SK-N-SH treated with all-trans-retinoic acid at 6 μM for 48 hours (cell line): ENCODE measurements at regions not wholly inside any gene's neighbourhood (a gene's known extent, or its start where the extent isn't known, plus 50 kb on each side); places are given as distances from the start of the nearest gene placed in this dataset.

Experiments used
- ARNTL ChIP-seq: fragments of 450-650 bp; formaldehyde crosslinking; IDR thresholded peaks from 2 replicates; pipeline ENCODE4 v1.5.0; 2020; ENCODE audit warnings: low read depth, mild to moderate bottlenecking, moderate library complexity, borderline replicate concordance
- ESRRG ChIP-seq: fragments of 250-450 bp; sonication (Bioruptor Pico); IDR thresholded peaks from 2 replicates; pipeline ENCODE4 v1.6.1; 2021; ENCODE audit warnings: mild to moderate bottlenecking
- ISL1 ChIP-seq: fragments of 250-450 bp; sonication (Bioruptor Pico); IDR thresholded peaks from 2 replicates; pipeline ENCODE4 v2.1.2; 2022; ENCODE audit warnings: mild to moderate bottlenecking, moderate library complexity
- OSR1 ChIP-seq: fragments of 250-450 bp; sonication (Bioruptor Pico); IDR thresholded peaks from 2 replicates; pipeline ENCODE4 v1.8.0; 2022; ENCODE audit warnings: moderate library complexity, mild to moderate bottlenecking, inconsistent platforms
- SNAI2 ChIP-seq: fragments of 250-450 bp; sonication (Bioruptor Pico); IDR thresholded peaks from 2 replicates; pipeline ENCODE4 v1.5.0; 2020; ENCODE audit warnings: mild to moderate bottlenecking, moderate library complexity
- TCF4 ChIP-seq: fragments of 250-450 bp; sonication (Bioruptor Pico); IDR thresholded peaks from 2 replicates; pipeline ENCODE4 v1.8.0; 2021; ENCODE audit warnings: mild to moderate bottlenecking, moderate library complexity, borderline replicate concordance
- TOX ChIP-seq: fragments of 250-450 bp; sonication (Bioruptor Pico); IDR thresholded peaks from 2 replicates; pipeline ENCODE4 v1.8.0; 2021; ENCODE audit warnings: mild to moderate bottlenecking, moderate library complexity, borderline replicate concordance
- ZFP3 ChIP-seq: fragments of 250-450 bp; sonication (Bioruptor Pico); IDR thresholded peaks from 2 replicates; pipeline ENCODE4 v1.5.0; 2020; ENCODE audit warnings: mild to moderate bottlenecking, moderate library complexity
- ZFP30 ChIP-seq: fragments of 450-650 bp; formaldehyde crosslinking; IDR thresholded peaks from 2 replicates; pipeline ENCODE4 v1.5.0; 2022; ENCODE audit warnings: mild to moderate bottlenecking, moderate library complexity
- TF ChIP-seq, protein P1 (sequence below): fragments of 250-450 bp; sonication (Bioruptor Pico); IDR thresholded peaks from 2 replicates; pipeline ENCODE4 v1.5.1; 2021; ENCODE audit warnings: mild to moderate bottlenecking, moderate library complexity
- TF ChIP-seq, protein P2 (sequence below): fragments of 250-450 bp; sonication (Bioruptor Pico); IDR thresholded peaks from 2 replicates; pipeline ENCODE4 v1.5.1; 2020; ENCODE audit warnings: low read depth, mild to moderate bottlenecking, moderate library complexity
- TF ChIP-seq, protein P3 (sequence below): fragments of 250-450 bp; sonication (Bioruptor Pico); IDR thresholded peaks from 2 replicates; pipeline ENCODE4 v1.8.0; 2020; ENCODE audit warnings: mild to moderate bottlenecking, moderate library complexity, borderline replicate concordance
- TF ChIP-seq, protein P4 (sequence below): fragments of 250-450 bp; sonication (Bioruptor Pico); IDR thresholded peaks from 2 replicates; pipeline ENCODE4 v1.8.0; 2021; ENCODE audit warnings: low read depth, mild to moderate bottlenecking, moderate library complexity, borderline replicate concordance

DNA sequence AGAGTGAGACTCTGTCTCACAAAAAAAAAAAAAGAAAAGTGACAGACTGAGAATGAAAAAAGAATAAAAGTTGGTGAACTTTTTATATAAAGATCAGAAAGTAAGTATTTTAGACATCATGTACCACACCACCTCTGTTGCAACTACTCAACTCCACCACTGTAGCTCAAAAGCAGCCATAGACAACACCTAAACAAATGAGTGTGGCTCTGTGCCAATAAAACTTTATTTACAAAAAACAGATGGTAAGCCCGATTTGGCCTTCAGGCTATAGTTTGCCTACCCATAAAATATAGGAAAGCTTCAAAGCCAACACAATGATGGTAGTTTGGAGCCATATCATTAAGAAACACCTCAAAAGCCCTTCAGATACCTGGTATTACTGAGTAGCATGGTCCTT is 154.5 kb upstream of the FOXN3 start:
- TF ChIP-seq OSR1 (CRISPR knock-in tag) (no peak), ZFP30 (CRISPR knock-in tag) (no peak), ZFP3 (no peak), SNAI2 (CRISPR knock-in tag) (no peak), ESRRG (CRISPR knock-in tag) (no peak), TOX (CRISPR knock-in tag) (no peak), ISL1 (no peak), ARNTL (CRISPR knock-in tag) (no peak), TCF4 (no peak)
- TF ChIP-seq, protein P1, sequence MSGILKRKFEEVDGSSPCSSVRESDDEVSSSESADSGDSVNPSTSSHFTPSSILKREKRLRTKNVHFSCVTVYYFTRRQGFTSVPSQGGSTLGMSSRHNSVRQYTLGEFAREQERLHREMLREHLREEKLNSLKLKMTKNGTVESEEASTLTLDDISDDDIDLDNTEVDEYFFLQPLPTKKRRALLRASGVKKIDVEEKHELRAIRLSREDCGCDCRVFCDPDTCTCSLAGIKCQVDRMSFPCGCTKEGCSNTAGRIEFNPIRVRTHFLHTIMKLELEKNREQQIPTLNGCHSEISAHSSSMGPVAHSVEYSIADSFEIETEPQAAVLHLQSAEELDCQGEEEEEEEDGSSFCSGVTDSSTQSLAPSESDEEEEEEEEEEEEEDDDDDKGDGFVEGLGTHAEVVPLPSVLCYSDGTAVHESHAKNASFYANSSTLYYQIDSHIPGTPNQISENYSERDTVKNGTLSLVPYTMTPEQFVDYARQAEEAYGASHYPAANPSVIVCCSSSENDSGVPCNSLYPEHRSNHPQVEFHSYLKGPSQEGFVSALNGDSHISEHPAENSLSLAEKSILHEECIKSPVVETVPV (CRISPR knock-in tag) = no peak
- TF ChIP-seq, protein P2, sequence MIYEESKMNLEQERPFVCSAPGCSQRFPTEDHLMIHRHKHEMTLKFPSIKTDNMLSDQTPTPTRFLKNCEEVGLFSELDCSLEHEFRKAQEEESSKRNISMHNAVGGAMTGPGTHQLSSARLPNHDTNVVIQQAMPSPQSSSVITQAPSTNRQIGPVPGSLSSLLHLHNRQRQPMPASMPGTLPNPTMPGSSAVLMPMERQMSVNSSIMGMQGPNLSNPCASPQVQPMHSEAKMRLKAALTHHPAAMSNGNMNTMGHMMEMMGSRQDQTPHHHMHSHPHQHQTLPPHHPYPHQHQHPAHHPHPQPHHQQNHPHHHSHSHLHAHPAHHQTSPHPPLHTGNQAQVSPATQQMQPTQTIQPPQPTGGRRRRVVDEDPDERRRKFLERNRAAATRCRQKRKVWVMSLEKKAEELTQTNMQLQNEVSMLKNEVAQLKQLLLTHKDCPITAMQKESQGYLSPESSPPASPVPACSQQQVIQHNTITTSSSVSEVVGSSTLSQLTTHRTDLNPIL (CRISPR knock-in tag) = no peak
- TF ChIP-seq, protein P3, sequence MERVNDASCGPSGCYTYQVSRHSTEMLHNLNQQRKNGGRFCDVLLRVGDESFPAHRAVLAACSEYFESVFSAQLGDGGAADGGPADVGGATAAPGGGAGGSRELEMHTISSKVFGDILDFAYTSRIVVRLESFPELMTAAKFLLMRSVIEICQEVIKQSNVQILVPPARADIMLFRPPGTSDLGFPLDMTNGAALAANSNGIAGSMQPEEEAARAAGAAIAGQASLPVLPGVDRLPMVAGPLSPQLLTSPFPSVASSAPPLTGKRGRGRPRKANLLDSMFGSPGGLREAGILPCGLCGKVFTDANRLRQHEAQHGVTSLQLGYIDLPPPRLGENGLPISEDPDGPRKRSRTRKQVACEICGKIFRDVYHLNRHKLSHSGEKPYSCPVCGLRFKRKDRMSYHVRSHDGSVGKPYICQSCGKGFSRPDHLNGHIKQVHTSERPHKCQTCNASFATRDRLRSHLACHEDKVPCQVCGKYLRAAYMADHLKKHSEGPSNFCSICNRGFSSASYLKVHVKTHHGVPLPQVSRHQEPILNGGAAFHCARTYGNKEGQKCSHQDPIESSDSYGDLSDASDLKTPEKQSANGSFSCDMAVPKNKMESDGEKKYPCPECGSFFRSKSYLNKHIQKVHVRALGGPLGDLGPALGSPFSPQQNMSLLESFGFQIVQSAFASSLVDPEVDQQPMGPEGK (CRISPR knock-in tag) = no peak
- TF ChIP-seq, protein P4, sequence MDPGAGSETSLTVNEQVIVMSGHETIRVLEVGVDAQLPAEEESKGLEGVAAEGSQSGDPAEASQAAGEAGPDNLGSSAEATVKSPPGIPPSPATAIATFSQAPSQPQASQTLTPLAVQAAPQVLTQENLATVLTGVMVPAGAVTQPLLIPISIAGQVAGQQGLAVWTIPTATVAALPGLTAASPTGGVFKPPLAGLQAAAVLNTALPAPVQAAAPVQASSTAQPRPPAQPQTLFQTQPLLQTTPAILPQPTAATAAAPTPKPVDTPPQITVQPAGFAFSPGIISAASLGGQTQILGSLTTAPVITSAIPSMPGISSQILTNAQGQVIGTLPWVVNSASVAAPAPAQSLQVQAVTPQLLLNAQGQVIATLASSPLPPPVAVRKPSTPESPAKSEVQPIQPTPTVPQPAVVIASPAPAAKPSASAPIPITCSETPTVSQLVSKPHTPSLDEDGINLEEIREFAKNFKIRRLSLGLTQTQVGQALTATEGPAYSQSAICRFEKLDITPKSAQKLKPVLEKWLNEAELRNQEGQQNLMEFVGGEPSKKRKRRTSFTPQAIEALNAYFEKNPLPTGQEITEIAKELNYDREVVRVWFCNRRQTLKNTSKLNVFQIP (CRISPR knock-in tag) = no peak
